HUDEP-2 (cell line): ENCODE measurements at regions not wholly inside any gene's neighbourhood (a gene's known extent, or its start where the extent isn't known, plus 50 kb on each side); places are given as distances from the start of the nearest gene placed in this dataset.
"Not testable (repeated sequence)": the region's sequence is repeated elsewhere in the genome, so short reads cannot be mapped to it uniquely, and the experiment has no call there.

Experiments
- DNase-seq, 76 experiments: peaks; one replicate each; lab custom pipeline; 2025; ENCODE audit not compliant: unreplicated experiment in 76 of 76; lab: John Stamatoyannopoulos, UW

- DNase-seq, result no peak
Observed at GRCh38 chr12:88743946-88744685, 163.8 kb upstream of the KITLG start.

- DNase-seq, result no peak
Observed at GRCh38 chr12:88737838-88738472, 157.7 kb upstream of the KITLG start.

GRCh38 chr12:88736031-88736430 lies 155.8 kb upstream of the KITLG start:
- DNase-seq, result no peak

GRCh38 chr12:88733008-88733407 lies 152.7 kb upstream of the KITLG start:
- DNase-seq, result no peak

GRCh38 chr12:88729196-88729595 lies 148.9 kb upstream of the KITLG start:
- DNase-seq, result no peak

- no peak for DNase-seq
Observed at GRCh38 chr12:88726806-88727720, 146.8 kb upstream of the KITLG start.

GRCh38 chr12:88725592-88726143 lies 145.4 kb upstream of the KITLG start:
- DNase-seq, result no peak

GRCh38 chr12:88723219-88723618 lies 142.9 kb upstream of the KITLG start:
- no peak for DNase-seq

- no peak for DNase-seq
Observed at GRCh38 chr12:88720785-88721650, 140.7 kb upstream of the KITLG start.

- DNase-seq, result no peak
Observed at GRCh38 chr12:88720231-88720630, 140.0 kb upstream of the KITLG start.

GRCh38 chr12:88717188-88717587 lies 136.9 kb upstream of the KITLG start:
- DNase-seq, result no peak

- no peak for DNase-seq
Observed at GRCh38 chr12:88716240-88716639, 136.0 kb upstream of the KITLG start.

- DNase-seq, result no peak
Observed at GRCh38 chr12:88715673-88716072, 135.4 kb upstream of the KITLG start.

- not testable (repeated sequence) for DNase-seq
Observed at GRCh38 chr12:88714263-88714882, 134.1 kb upstream of the KITLG start.

- DNase-seq, result no peak
Observed at GRCh38 chr12:88707800-88708199, 127.5 kb upstream of the KITLG start.

- DNase-seq, result no peak
Observed at GRCh38 chr12:88706286-88706685, 126.0 kb upstream of the KITLG start.

- no peak for DNase-seq
Observed at GRCh38 chr12:88703790-88704189, 123.5 kb upstream of the KITLG start.

GRCh38 chr12:88698471-88698870 lies 118.2 kb upstream of the KITLG start:
- no peak for DNase-seq

GRCh38 chr12:88693837-88694445 lies 113.7 kb upstream of the KITLG start:
- no peak for DNase-seq
